Germinal center (tissue), 1 donor: ENCODE measurements at regions not wholly inside any gene's neighbourhood (a gene's known extent, or its start where the extent isn't known, plus 50 kb on each side); places are given as distances from the start of the nearest gene placed in this dataset.

Source experiments
- DNase-seq: peaks from one replicate; pipeline ENCODE4 v3.0.0; 2012; ENCODE audit warnings: mixed read lengths, low spot score

DNA sequence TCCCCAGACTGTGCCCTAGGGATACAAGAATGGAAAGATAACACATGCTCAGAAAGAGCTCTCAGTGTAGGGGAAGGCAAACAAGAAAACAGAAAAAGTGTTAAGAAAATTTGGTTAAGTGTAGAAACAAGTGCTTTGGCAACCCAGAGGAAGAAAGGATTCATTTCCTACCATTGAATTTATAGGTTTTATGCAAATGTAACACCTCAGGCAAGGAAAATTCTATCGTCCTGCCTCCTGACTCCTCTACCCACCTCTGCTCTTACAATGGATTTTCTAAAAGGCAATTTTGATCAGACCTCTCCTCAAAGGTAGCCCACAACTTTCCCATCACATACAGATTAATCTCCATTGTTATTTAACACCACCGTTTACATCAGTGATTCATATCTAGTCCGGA lies 298.7 kb downstream of the RFC3 start:
- no peak for DNase-seq

DNA sequence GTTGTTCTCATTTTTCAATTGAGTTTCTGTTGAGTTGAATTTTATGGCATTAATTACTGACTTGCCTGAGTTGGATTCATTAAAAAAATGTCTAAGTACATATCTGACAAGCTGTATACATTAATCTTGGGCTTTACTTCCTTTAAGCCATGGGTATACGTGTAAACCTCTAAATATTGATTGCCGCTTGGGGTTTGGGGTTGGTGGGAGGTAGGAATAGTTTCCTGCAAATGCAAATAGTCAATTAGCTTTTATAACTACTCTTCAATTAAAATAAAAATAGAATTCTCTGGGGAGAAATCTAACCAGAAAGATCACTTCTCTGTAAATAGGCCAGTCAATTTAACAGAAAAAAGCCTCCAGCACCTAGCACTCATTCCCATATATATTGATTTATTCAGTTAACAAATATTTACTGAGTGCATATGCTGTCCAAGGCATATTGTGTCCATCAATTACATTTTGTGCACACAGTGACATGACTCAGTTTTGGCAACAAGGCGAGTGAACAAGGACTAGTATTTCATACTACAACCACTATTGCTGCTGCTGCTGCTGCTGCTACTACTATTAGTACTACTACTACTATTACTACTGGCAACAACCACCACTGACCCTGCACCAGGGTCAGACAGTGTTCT lies 306.8 kb downstream of the RFC3 start:
- DNase-seq, result no peak

DNA sequence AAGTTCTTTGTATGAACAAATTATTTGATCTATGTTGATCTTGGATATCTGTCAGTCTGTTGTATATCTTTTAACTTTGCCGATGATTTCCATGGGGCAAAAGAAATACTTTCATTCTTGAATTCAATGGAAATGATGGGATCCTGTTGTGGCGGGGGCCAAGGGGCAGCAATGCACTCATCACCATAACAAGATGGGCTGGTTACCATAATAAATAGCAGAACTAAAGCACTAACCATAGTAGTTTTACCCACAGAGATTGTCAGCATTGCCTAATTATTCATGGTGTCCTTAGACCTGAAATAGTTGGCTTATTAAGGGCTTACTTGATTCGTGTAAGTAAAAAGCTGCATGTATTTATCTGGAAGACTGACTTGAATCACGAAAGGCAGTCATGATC lies 309.6 kb downstream of the RFC3 start:
- no peak for DNase-seq

DNA sequence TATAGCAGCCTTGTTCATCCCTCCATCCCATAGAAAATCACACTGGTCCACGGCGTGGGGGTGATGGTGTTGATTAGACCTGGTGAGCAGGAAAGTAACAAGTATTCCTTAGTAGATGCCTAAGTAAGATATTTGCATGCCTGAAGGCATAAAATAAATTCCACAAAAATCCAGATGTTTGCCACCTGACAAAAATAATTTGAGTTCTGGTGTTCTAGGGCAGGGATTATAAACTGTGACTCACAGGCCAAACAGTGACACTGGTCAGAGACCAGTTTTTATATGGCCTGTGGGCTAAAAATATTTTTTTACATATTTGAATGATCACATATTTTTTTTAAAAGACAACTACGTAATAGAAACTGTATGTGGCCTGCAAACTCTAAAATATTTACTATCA lies 310.7 kb downstream of the RFC3 start:
- no peak for DNase-seq

DNA sequence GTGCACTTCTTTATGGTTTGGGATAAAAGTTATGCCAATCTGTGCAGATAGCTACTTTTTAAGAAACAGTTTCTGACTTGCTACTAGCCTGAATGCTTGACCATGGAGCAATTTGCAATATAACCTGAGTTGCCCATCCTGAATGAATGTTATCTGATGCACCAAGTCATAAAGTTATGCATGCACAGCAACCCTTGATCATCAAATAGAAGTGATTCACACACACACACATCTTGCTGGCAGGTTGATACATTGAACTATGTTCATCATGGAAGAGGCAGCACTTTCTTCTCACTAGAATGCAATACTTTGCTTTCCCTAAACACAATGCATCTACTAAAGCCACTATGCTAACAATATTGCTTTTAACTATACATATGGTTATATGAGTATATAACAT lies 311.5 kb downstream of the RFC3 start:
- DNase-seq, result no peak

DNA sequence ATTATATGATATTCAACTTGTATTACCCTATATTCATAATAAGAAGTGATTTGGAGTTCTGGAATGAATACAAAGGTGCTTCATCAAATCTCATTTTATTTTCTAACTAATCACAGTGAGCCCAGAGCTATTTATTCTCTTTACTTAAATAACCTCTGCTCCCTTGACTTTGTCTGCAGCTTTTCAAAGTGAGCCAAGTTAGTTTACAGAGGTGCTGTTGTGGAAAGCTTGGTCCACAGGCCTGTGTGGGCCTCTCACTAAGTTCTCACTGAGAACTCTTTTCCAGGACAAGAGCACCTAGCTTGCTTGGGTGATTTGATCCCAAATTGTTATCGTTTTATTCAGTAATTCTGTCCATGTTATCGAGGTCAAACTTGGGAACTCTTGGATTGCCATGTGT lies 319.3 kb downstream of the RFC3 start:
- DNase-seq, result no peak

DNA sequence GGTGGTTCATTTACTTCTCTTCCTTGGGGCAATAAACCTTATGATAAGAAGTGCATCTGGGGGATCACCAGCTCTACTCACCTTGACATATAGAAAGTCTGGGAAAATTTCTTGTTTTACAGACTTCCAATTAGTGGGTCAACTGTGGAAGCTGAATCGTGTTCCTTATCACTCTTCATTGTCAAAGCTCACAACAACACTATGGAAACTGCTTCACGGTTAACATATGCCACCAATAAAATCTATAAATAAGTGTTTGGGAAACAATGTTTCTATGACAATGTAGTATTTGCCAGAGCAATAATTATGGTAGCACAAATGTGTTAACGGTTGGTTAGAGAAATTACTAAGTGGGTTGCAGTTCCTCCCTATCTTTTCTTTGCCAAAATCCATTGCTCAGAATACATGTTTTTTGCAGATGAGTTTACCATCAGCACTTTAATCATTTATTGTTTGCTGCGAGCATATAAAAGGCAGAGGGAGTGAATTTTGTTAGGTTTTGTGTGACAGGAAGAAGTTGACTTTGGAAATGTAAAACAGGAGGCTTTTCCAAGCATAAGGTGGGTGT lies 321.8 kb downstream of the RFC3 start:
- DNase-seq, result no peak

DNA sequence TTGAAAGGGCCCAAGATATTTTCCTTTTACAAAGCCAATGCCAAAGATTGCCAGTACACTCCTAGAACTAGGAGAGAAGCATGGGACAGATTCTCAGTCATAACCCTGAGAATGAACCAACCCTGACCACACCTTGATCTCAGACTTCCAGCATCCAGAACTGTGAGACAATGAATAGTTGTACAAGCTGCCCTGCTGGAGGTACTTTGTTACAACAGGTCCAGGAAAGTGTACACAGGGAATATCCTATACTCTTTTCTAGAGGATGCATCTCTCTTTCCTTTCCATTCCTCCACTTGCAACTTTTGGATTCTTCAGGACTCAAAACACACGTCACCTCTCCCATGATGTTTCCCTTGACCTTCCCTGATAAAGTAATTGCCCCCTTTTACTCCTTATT lies 325.7 kb downstream of the RFC3 start:
- DNase-seq, result no peak

DNA sequence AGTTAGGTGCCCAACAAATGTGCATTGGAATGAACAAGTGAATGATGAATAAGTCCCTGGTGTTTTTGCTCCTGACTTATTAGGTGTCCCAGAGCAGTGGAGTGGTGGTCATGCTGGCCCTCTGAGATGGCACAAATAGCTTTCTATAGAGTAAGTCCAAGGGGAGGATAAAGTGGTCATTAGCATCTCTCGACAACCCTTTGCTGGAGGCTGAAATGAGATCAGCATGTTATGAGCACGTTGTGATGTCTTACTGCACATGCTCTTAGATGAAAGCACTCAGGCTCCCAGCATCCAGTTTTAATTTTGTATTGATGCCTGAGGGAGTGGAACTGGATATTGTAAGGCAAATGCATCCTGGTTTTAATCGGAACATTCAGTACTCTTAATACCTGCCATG lies 326.2 kb downstream of the RFC3 start:
- DNase-seq, result no peak

DNA sequence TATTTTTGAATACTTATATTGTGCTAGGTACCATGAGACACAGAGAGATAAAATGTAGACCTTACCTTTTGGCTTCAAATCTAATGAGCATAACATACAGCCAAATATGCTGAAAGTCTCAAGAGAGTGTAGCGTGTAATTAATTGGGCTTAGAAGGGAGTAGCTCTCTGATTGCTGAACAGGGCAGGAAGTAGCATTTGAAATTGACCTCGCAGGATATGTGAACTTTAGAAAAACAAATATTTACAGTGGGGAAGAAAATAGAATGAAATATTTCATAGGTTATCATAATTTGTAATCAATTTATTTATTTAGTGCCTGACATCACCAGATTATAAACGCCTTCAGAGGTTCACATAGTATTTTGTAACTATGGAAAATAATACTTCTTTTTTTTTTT lies 327.1 kb downstream of the RFC3 start:
- no peak for DNase-seq

DNA sequence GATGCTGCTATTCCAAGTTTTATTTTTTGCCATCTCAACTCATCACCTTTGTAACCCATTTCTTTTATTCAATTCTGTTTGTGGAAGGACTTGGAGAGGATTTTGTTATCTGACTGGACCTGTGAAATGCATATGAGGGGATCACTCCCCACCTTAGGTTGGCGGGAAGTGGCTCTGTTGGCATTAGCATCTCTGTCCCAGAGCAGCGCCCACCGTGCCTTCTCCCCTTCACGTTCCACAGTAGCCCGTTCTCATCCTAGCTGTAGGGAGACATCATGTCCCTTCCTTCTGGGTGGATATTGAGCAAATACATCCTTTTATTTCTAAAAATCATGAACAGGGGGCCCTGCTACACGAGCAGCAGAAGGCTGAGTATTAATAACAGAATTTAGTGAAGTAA lies 330.4 kb downstream of the RFC3 start:
- DNase-seq, result no peak

DNA sequence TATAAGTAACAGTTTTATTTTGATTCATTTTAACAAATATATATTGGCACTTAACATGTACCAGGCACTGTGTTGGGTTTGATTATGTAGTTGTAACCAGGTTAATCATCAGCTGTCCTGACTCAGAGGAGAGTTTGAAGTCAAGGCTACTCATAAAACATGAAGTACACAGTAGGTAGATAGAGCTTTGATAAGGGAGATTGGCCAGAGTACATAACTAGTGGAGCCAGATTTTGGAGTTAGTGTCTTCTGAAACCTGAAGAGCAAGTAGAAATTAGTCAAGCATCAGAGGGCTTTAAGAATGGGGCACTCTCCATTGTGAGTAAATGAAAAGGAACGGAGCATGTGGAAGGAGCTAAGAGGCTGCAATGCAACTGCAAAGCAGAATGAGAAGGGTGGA lies 333.9 kb downstream of the RFC3 start:
- no peak for DNase-seq

DNA sequence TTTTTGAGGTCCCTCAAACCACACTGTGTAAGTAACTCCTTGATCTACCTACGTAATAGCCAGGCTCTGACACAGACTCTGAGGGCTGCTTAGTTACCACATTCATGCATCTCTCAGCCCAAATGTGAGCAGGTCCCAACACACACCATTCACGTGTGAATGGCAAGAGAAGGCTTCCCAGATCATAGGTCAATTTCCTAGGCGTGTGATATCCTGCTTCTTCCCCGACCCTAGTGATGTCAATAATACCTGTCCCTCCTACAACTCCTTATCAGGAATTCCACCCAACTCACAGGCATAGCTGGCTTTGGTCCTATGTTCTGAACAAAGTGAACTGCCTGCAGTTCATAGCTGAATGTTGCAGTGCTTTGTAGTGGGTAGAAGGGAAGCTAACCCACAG lies 334.5 kb downstream of the RFC3 start:
- DNase-seq, result no peak

DNA sequence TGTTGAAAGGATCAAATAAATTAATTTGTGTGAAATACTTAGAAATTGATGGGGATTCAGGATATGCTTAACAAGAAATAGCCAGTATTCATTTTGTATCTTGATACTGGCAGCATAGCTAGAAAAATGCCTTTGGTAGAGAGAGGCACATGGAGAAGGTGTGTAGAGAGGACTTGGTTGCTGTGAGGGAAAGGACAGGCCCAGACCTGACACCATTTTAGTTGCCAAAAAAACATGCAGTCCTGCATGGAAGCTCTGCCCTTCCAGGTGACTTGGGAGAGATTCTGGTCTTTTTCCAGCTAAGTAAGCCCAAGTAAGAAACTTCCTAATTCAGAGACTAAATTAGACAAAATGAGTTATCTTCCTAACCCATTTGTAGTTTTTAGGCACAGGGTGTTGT lies 335.0 kb downstream of the RFC3 start:
- no peak for DNase-seq

DNA sequence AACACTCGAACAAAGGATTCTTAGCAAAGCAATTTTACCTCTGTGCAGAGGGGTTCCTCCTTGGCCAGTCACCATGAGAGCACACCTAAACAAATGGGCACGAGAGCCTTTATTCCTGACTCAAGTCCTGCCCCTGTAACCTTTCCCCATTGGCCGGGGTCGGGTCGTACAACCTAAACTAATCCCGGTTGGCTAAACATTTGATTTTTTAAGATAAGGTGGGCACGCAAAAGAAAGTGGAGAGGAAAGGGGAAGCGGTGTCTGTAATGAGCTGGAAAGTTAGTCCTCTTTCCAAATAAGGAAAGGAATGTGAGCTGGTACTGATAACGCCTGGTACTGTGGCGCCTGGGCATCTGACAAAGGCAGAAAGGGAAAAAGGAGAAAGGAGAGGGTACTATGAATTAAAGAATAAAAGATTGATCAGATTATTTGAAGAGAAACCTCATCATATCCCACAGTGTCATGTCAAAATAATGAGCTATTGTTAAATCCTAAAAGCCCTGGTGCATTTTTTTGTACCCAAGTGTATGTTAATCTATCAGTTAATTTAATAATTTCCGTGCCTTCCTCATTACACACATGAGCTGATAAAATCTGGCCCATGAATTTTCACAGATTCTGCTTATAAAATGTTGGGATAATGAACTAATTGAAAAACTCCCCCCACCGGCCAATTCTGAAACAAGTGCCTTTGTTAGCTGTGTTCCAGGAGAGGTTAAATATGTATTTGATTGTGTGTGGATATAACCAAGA lies 335.7 kb downstream of the RFC3 start:
- no peak for DNase-seq

DNA sequence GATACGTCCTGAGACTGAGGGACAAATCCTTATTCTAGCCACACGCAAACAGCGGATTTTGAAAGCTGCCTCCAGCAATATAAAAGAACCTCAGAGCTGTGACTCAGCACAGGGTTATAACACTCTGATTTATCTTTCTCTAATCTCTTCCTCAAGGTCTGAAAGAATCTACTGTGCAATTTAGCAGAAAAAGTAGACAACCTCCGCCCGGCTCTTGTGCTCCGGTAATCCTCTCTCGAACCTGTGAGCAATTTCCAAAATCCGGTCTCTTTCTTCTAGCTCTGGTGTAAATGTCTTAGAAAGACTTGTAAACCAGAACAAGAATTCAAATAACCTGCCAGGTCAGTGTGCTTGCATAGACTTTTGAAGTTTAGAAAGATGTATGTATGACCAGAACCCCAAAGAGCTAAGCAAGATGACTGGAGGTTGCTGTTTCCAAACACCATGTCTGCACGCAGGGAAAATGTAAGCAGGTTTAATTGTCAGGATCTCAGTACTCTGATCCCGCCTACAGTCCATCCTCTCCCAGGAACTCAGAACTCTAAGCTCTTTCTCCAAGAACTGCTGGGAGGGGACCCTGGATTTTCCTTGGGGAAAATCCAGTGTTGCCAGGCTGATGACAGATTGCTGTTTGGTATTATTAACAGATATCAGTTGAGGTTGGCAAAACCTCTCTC lies 338.1 kb downstream of the RFC3 start:
- DNase-seq, result no peak

DNA sequence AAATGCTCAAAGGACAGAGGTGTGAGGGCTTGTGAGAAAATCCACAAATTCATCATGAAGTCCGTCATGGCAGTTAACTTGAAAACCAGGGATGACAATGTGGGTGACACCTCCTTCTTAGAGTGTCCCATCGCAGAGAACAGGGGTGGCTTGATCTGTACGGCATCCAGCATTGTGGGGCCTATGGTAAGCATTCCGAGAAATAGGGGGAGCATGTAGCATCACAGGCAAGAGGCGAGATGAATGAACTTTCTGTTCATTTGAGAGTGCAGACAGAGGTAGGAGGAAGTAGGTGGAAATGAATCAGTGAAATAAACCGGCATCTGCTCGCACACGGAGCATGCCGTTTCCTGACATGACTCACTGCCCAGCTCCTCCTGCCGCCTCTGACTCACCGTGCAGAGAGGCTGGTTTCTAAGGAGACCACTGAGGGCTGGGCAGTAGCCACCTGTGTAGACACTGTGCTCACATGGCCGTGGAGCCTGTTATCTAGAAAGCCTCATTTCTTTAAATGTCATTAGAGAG lies 339.0 kb downstream of the RFC3 start:
- no peak for DNase-seq

DNA sequence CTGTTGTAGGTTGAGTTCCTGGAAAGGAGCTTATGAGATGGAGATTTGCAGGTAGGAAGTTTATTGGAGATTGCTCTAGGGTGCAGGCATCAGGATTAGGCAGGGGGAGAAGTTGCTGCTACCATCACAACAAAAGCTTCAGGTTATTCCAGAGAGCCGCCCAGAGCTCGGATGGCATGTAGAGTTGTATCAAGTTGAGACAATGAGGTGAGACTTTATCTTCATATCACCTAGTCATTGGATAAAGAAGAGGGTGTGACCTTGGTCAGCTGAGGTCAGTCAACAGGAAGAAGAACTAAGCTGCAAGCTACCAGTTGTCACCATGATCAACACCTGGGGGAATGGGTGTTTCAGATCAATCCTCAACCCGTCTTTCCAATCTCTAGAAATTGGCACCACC lies 342.0 kb downstream of the RFC3 start:
- no peak for DNase-seq

DNA sequence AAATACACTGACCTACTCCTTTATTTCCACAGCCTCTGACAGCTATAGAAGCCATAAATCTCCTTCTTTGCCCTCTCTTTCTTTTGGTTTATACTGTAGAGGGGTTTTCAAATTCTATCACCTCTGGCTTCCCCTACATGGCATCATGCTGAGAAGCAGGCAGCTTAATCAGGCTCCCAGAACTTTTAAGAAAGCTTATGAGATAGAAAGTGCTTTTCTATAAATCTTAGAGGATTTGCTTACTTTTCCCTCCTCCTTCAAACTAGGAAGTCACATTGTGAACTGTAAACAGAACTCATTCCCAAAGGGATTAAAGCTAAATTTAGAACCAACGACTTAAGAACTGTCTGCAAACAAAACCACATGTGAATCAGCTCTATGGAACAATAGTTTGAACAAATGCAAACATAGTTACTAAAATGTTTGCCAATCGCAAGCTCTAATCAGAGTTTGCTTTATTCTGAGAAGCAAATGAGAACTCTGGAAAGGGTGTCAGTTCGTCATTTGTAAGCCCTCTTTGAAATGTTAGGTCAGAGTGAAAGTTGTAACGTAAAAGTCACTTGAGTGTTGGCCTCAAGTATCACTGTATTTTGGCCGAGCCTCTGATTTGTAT lies 344.1 kb downstream of the RFC3 start:
- no peak for DNase-seq

DNA sequence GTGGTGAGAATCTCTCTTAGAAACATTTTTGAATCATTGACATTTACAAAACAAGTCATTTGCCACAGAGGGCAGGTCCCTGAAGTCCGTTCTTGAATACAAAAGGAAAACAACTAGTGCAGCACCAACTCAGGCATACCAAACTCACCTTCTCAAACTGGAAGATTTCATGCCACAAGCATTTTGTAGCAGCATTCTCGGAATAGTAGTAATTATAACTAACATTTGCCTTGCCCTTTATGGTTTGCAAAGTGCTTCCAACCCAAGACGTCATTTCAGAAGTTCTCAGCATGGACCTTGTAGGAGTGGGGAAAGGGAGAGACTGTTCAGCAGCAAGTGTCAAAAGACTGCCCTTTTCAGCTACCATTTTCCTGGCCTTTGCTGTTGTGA lies 344.6 kb downstream of the RFC3 start:
- DNase-seq, result no peak

DNA sequence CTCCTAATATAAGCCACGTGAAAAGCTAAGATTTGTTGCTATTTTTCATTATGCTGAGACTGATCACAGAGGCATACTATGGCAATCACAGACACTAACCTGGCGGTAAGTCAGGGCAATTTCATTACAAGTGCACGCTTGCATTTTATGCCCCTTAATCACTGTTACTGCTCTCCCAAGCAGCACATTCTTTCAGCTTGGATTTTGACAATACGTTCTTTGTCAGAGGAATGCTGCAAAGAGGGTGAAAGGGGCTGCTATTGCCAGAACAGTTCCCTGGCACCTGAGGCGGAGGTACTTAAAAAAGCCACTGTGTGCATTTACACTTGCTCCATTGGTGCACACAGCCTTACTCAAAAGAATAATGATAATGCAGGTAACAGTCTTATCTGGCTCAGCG lies 346.6 kb downstream of the RFC3 start:
- DNase-seq, result no peak

DNA sequence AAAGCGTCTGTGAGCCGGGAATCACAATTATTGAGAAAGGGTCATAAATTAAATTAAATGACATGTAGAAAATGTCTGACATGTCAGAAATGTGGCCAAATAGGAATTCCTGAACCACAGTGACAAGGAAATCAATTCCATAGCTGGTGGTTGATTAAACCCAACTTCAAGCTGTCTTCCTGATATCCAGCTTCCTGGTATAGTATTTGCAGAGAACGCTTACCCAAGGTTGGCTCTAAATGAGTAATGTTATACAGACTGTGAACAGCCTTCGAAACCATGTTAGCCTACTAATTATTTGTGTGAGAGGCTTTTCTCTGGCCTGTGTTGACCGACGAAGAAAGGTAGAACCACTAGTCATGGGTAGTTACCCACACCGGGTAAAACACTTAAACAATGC lies 347.2 kb downstream of the RFC3 start:
- no peak for DNase-seq

DNA sequence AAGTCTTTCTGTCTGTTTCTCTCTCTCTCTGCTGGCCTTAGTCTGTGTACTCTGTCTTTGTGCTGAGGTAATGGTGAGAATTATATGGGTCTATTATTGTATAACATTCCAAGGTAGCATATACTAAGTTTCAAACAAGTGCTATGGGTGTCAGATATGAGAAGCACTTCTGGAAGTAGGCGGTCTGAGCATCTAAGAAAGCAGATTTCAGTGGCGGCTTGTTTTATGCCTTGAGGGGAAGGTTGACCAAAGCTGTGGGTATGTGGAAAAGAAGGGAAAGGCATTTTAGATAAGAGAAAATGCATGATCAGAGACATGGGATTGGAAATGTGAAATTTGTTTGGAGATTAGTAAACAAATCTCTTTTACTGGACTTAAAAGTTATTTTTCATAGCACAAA lies 348.5 kb downstream of the RFC3 start:
- no peak for DNase-seq
